ENCODE measurements at regions not wholly inside any gene's neighbourhood (a gene's known extent, or its start where the extent isn't known, plus 50 kb on each side); places are given as distances from the start of the nearest gene placed in this dataset.

GRCh38 chr20:48294196-48294595, 508.9 kb upstream of the SULF2 start:
- TF ChIP-seq NFIC (IDR thresholded peaks at IDR 0.05) (no peak), TEAD4 (IDR thresholded peaks at IDR 0.05) (no peak), USF1 (IDR thresholded peaks at IDR 0.05) (no peak), MAX (IDR thresholded peaks at IDR 0.05) (no peak), EP300 (IDR thresholded peaks at IDR 0.05; ENCODE audit: borderline replicate concordance) (no peak), TAF1 (IDR thresholded peaks at IDR 0.05; ENCODE audit: low read depth) (no peak), TCF12 (IDR thresholded peaks at IDR 0.05; ENCODE audit: low read depth) (no peak), RAD21 (IDR thresholded peaks at IDR 0.05; ENCODE audit: low read depth) (no peak), CEBPB (IDR thresholded peaks at IDR 0.05) (no peak), ZBTB7A (IDR thresholded peaks at IDR 0.05; ENCODE audit: low read depth) (no peak), FOXM1 (IDR thresholded peaks at IDR 0.05; ENCODE audit: borderline replicate concordance, low read depth) (no peak), CREB1 (IDR thresholded peaks at IDR 0.05; ENCODE audit: low read depth) (no peak), REST (IDR thresholded peaks at IDR 0.05; ENCODE audit: low read depth) (no peak), YY1 (IDR thresholded peaks at IDR 0.05; ENCODE audit: low read depth) (no peak)

GRCh38 chr20:48293671-48294070, 508.4 kb upstream of the SULF2 start:
- TF ChIP-seq NFIC (IDR thresholded peaks at IDR 0.05), result no peak

- no peak for TF ChIP-seq TEAD4 (IDR thresholded peaks at IDR 0.05)
- no peak for TF ChIP-seq ZBTB7A (IDR thresholded peaks at IDR 0.05; ENCODE audit: low read depth)
- no peak for TF ChIP-seq RAD21 (IDR thresholded peaks at IDR 0.05; ENCODE audit: low read depth)
- TF ChIP-seq TAF1 (IDR thresholded peaks at IDR 0.05; ENCODE audit: low read depth), result no peak
- no peak for TF ChIP-seq NFIC (IDR thresholded peaks at IDR 0.05)
These were observed 507.5 kb upstream of the SULF2 start for GRCh38 chr20:48292806-48293205.

GRCh38 chr20:48291896-48292295, 506.6 kb upstream of the SULF2 start:
- TF ChIP-seq EGR1 (IDR thresholded peaks at IDR 0.05), result no peak
- TF ChIP-seq NFIC (IDR thresholded peaks at IDR 0.05), result no peak
- TF ChIP-seq TEAD4 (IDR thresholded peaks at IDR 0.05), result no peak
- TF ChIP-seq CREB1 (IDR thresholded peaks at IDR 0.05; ENCODE audit: low read depth), result no peak
- TF ChIP-seq CEBPB (IDR thresholded peaks at IDR 0.05), result no peak
- no peak for TF ChIP-seq REST (IDR thresholded peaks at IDR 0.05; ENCODE audit: low read depth)
- no peak for TF ChIP-seq TAF1 (IDR thresholded peaks at IDR 0.05; ENCODE audit: low read depth)
- TF ChIP-seq ZBTB7A (IDR thresholded peaks at IDR 0.05; ENCODE audit: low read depth), result no peak
- no peak for TF ChIP-seq USF1 (IDR thresholded peaks at IDR 0.05)
- no peak for TF ChIP-seq FOXM1 (IDR thresholded peaks at IDR 0.05; ENCODE audit: borderline replicate concordance, low read depth)

- TF ChIP-seq REST (IDR thresholded peaks at IDR 0.05; ENCODE audit: low read depth) (no peak), EP300 (IDR thresholded peaks at IDR 0.05; ENCODE audit: borderline replicate concordance) (no peak), TAF1 (IDR thresholded peaks at IDR 0.05; ENCODE audit: low read depth) (no peak), USF1 (IDR thresholded peaks at IDR 0.05) (no peak), FOXM1 (IDR thresholded peaks at IDR 0.05; ENCODE audit: borderline replicate concordance, low read depth) (no peak), YY1 (IDR thresholded peaks at IDR 0.05; ENCODE audit: low read depth) (no peak), MAX (IDR thresholded peaks at IDR 0.05) (no peak), TEAD4 (IDR thresholded peaks at IDR 0.05) (no peak), EGR1 (IDR thresholded peaks at IDR 0.05) (no peak), CEBPB (IDR thresholded peaks at IDR 0.05) (no peak), NFIC (IDR thresholded peaks at IDR 0.05) (no peak), ZBTB7A (IDR thresholded peaks at IDR 0.05; ENCODE audit: low read depth) (no peak), RAD21 (IDR thresholded peaks at IDR 0.05; ENCODE audit: low read depth) (no peak), TCF12 (IDR thresholded peaks at IDR 0.05; ENCODE audit: low read depth) (no peak), CREB1 (IDR thresholded peaks at IDR 0.05; ENCODE audit: low read depth) (no peak)
These were observed 503.7 kb upstream of the SULF2 start for GRCh38 chr20:48288930-48289507.

Measured in Ishikawa (cell line).